H1 (cell line): ENCODE measurements at regions not wholly inside any gene's neighbourhood (a gene's known extent, or its start where the extent isn't known, plus 50 kb on each side); places are given as distances from the start of the nearest gene placed in this dataset.

Experiments used
- CTCF ChIA-PET: fragments of 300-600 bp; sonication (Branson Sonifier 250); formaldehyde crosslinking; loops from one replicate; lab custom pipeline; 2021; ENCODE audit not compliant: partially characterized antibody; lab: Charles Lee
- POLR2A ChIA-PET: fragments of 300-600 bp; sonication (Branson Sonifier 250); formaldehyde crosslinking; loops from one replicate; lab custom pipeline; 2021; ENCODE audit warnings: inconsistent platforms; ENCODE audit not compliant: partially characterized antibody; lab: Charles Lee
- DNase-seq, 2 experiments: peaks; one replicate each; pipeline versions ENCODE4 v3.0.0 to v3.0.0-alpha.2; 2010 to 2022; ENCODE audit warnings: low spot score in 2 of 2, low read depth in 1 of 2, mixed read lengths in 1 of 2
- FAIRE-seq: peaks from 2 replicates; lab custom pipeline; 2011; peaks lifted over from hg19 to GRCh38; lab: Jason Lieb, UNC
- H2AFZ ChIP-seq: 2 replicates; pipeline ENCODE4 v1.8.1; 2012; ENCODE audit warnings: low read length, inconsistent platforms
- H2AK5ac ChIP-seq: 2 replicates; pipeline ENCODE4 v1.6.1; 2013; ENCODE audit warnings: low read depth, low read length
- H2BK120ac ChIP-seq: replicated peaks from 2 replicates; pipeline ENCODE3; 2013; ENCODE audit warnings: low read depth, low read length, inconsistent platforms
- H2BK12ac ChIP-seq: 2 replicates; pipeline ENCODE4 v1.6.1; 2013; ENCODE audit warnings: low read depth, low read length
- H2BK15ac ChIP-seq: 2 replicates; pipeline ENCODE4 v1.6.1; 2013; ENCODE audit warnings: low read length
- H2BK20ac ChIP-seq: 2 replicates; pipeline ENCODE4 v1.6.1; 2013; ENCODE audit warnings: low read length
- H2BK5ac ChIP-seq: 2 replicates; pipeline ENCODE4 v1.6.1; 2013; ENCODE audit warnings: low read depth, low read length
- H3K14ac ChIP-seq: 2 replicates; pipeline ENCODE4 v1.6.1; 2013; ENCODE audit warnings: inconsistent platforms; ENCODE audit not compliant: insufficient read length
- H3K18ac ChIP-seq: 2 replicates; pipeline ENCODE4 v1.6.1; 2013; ENCODE audit warnings: low read length; ENCODE audit errors: extremely low read depth
- H3K23ac ChIP-seq: 2 replicates; pipeline ENCODE4 v1.6.1; 2013; ENCODE audit warnings: inconsistent platforms; ENCODE audit not compliant: insufficient read length
- H3K23me2 ChIP-seq: 2 replicates; pipeline ENCODE4 v1.6.1; 2013; ENCODE audit warnings: low read depth, low read length
- H3K27ac ChIP-seq: 2 replicates; pipeline ENCODE4 v1.6.1; 2011; ENCODE audit warnings: low read depth, low read length, inconsistent platforms
- H3K27me3 ChIP-seq, 4 experiments: replicated peaks in 1 of 4; 1 replicate in 1 of 4; 2 replicates in 3 of 4; pipeline versions ENCODE4 v1.6.1 to v1.8.1; 2011 to 2013; ENCODE audit warnings: low read length in 3 of 4, mild to moderate bottlenecking in 3 of 4, inconsistent platforms in 2 of 4, mixed read lengths in 2 of 4, moderate library complexity in 1 of 4; ENCODE audit not compliant: control insufficient read depth in 3 of 4, insufficient read depth in 3 of 4; ENCODE audit errors: extremely low read depth in 1 of 4
- H3K36me3 ChIP-seq, 4 experiments: 2 replicates each; pipeline versions ENCODE4 v1.6.1 to v1.8.1; 2011 to 2013; ENCODE audit warnings: mild to moderate bottlenecking in 4 of 4, low read length in 3 of 4, moderate library complexity in 2 of 4, control low read depth in 1 of 4, inconsistent platforms in 1 of 4; ENCODE audit not compliant: insufficient read depth in 4 of 4, control insufficient read depth in 2 of 4
- H3K4ac ChIP-seq: replicated peaks from 2 replicates; pipeline ENCODE3; 2013; ENCODE audit warnings: low read length, low read depth, mixed read lengths, inconsistent platforms; ENCODE audit not compliant: insufficient read length
- H3K4me1 ChIP-seq, 4 experiments: replicated peaks in 1 of 4; 1 replicate in 1 of 4; 2 replicates in 3 of 4; pipeline versions ENCODE4 v1.6.1 to v1.8.1; 2011 to 2013; ENCODE audit warnings: low read length in 3 of 4, inconsistent platforms in 2 of 4, mixed read lengths in 1 of 4; ENCODE audit not compliant: insufficient read depth in 4 of 4, control insufficient read depth in 3 of 4
- H3K4me2 ChIP-seq, 2 experiments: 2 replicates each; pipeline versions ENCODE4 v1.6.1 to v1.8.1; 2011 to 2013; ENCODE audit warnings: low read depth in 2 of 2, low read length in 2 of 2, control low read depth in 1 of 2, inconsistent platforms in 1 of 2, mild to moderate bottlenecking in 1 of 2; ENCODE audit not compliant: insufficient read depth in 1 of 2
- H3K4me3 ChIP-seq, 4 experiments: fragments of 200-600, 300-600 bp in 1 of 4; sonication (generic), shearing (Covaris generic), sonication (Bioruptor Twin) in 1 of 4; 2 replicates each; pipeline versions ENCODE4 v1.5.1 to v1.8.1; 2011 to 2016; ENCODE audit warnings: low read length in 4 of 4, low read depth in 3 of 4, control low read depth in 2 of 4, inconsistent platforms in 2 of 4, mild to moderate bottlenecking in 2 of 4, mixed read lengths in 1 of 4, moderate library complexity in 1 of 4; ENCODE audit not compliant: insufficient read depth in 2 of 4; ENCODE audit errors: extremely low read depth in 1 of 4
- H3K56ac ChIP-seq: replicated peaks from 2 replicates; pipeline ENCODE3; 2013; ENCODE audit warnings: low read depth, mild to moderate bottlenecking, mixed read lengths, low read length, inconsistent platforms; ENCODE audit not compliant: insufficient read length
- H3K79me1 ChIP-seq: 2 replicates; pipeline ENCODE4 v1.6.1; 2013; ENCODE audit warnings: low read depth, low read length, control low read depth
- H3K79me2 ChIP-seq, 2 experiments: 2 replicates each; pipeline versions ENCODE4 v1.6.1 to v1.8.1; 2012 to 2013; ENCODE audit warnings: low read length in 2 of 2, mild to moderate bottlenecking in 2 of 2, inconsistent platforms in 1 of 2; ENCODE audit not compliant: insufficient read depth in 2 of 2, control insufficient read depth in 1 of 2
- H3K9ac ChIP-seq, 4 experiments: replicated peaks in 1 of 4; 1 replicate in 1 of 4; 2 replicates in 3 of 4; pipeline versions ENCODE4 v1.6.1 to v1.8.1; 2011 to 2013; ENCODE audit warnings: low read depth in 3 of 4, low read length in 3 of 4, control low read depth in 2 of 4, mild to moderate bottlenecking in 2 of 4, moderate library complexity in 2 of 4, inconsistent platforms in 1 of 4; ENCODE audit errors: extremely low read depth in 1 of 4
- H3K9me3 ChIP-seq, 2 experiments: 2 replicates each; pipeline versions ENCODE4 v1.6.1 to v1.8.1; 2012 to 2013; ENCODE audit warnings: mild to moderate bottlenecking in 2 of 2, moderate library complexity in 2 of 2, control low read depth in 1 of 2, inconsistent platforms in 1 of 2, low read depth in 1 of 2, low read length in 1 of 2, mixed read lengths in 1 of 2; ENCODE audit not compliant: insufficient read depth in 2 of 2
- H4K20me1 ChIP-seq, 2 experiments: replicated peaks in 1 of 2; 2 replicates each; pipeline versions ENCODE3 to v1.8.1; 2011 to 2013; ENCODE audit warnings: inconsistent platforms in 2 of 2, low read length in 2 of 2, mild to moderate bottlenecking in 1 of 2; ENCODE audit not compliant: insufficient read depth in 2 of 2, control insufficient read depth in 1 of 2
- H4K5ac ChIP-seq: 2 replicates; pipeline ENCODE4 v1.6.1; 2013; ENCODE audit warnings: low read length, low read depth, mixed read lengths, inconsistent platforms; ENCODE audit not compliant: insufficient read length
- H4K8ac ChIP-seq: 2 replicates; pipeline ENCODE4 v1.8.0; 2013; ENCODE audit warnings: mild to moderate bottlenecking, moderate library complexity, low read length, inconsistent platforms; ENCODE audit not compliant: insufficient read depth; ENCODE audit errors: extremely low read depth
- H4K91ac ChIP-seq: replicated peaks from 2 replicates; pipeline ENCODE3; 2013; ENCODE audit warnings: low read length, mixed read lengths, inconsistent platforms; ENCODE audit not compliant: insufficient read length
- BRCA1 ChIP-seq: IDR thresholded peaks from 2 replicates; pipeline ENCODE4 v1.6.1; 2012; ENCODE audit warnings: low read depth, low read length, improper control_type of control experiment
- CHD2 ChIP-seq: IDR thresholded peaks from 2 replicates; pipeline ENCODE4 v1.6.1; 2012; ENCODE audit warnings: low read length, improper control_type of control experiment
- EZH2 ChIP-seq: fragments of 200-600 bp; sonication (generic); IDR thresholded peaks from 2 replicates; pipeline ENCODE4 v1.7.1; 2012; ENCODE audit warnings: low read depth, mild to moderate bottlenecking, moderate library complexity, low read length, inconsistent platforms; ENCODE audit not compliant: severe bottlenecking
- RAD21 ChIP-seq, 2 experiments: IDR thresholded peaks in 1 of 2; conservative IDR thresholded peaks in 1 of 2; 2 replicates each; pipeline ENCODE4 v1.6.1; 2011; ENCODE audit warnings: low read depth in 2 of 2, low read length in 2 of 2, improper control_type of control experiment in 1 of 2, inconsistent platforms in 1 of 2, mild to moderate bottlenecking in 1 of 2, moderate library complexity in 1 of 2
- RBBP5 ChIP-seq: IDR thresholded peaks from 2 replicates; pipeline ENCODE4 v1.7.1; 2012; ENCODE audit warnings: low read depth, mild to moderate bottlenecking, inconsistent platforms, low read length, moderate library complexity, borderline replicate concordance
- SP2 ChIP-seq: IDR thresholded peaks from 2 replicates; pipeline ENCODE4 v1.6.1; 2012; ENCODE audit warnings: mild to moderate bottlenecking, low read length, inconsistent platforms
- SUZ12 ChIP-seq: fragments of 200-600 bp; sonication (generic); IDR thresholded peaks from 2 replicates; pipeline ENCODE4 v1.6.1; 2012; ENCODE audit warnings: mild to moderate bottlenecking, inconsistent platforms, low read length, moderate library complexity, mixed read lengths
- WGBS, 2 experiments: shearing (Covaris generic) in 1 of 2; methylation state at CpG; one replicate each; pipeline versions ENCODE4 v1.1.6 to v1.1.7; 2013 to 2015; ENCODE audit warnings: low lambda C conversion rate in 2 of 2, mixed read lengths in 2 of 2, inconsistent platforms in 1 of 2, low coverage in 1 of 2, missing lambda C conversion rate in 1 of 2; ENCODE audit not compliant: insufficient replicate concordance in 2 of 2, insufficient coverage in 1 of 2, insufficient read length in 1 of 2; ENCODE audit errors: extremely low coverage in 1 of 2, missing lambda C conversion rate in 1 of 2; 5-methylcytosine and 5-hydroxymethylcytosine counted together

GRCh38 chr13:77817521-77817920 is 101.1 kb downstream of the EDNRB start:
- POLR2A ChIA-PET: no interaction called here
- TF ChIP-seq BRCA1 (no peak), EZH2 (no peak), RBBP5 (no peak), SUZ12 (no peak), SP2 (no peak), RAD21 (IDR thresholded peaks at IDR 0.05 in 1 of 2, conservative IDR thresholded peaks at IDR 0.05 in 1 of 2; ENCODE audit: low read depth in 2 of 2, low read length in 2 of 2) (no peak), CHD2 (no peak)
- TF ChIP-seq, all 59 proteins: peak for 0
- Histone ChIP-seq H3K79me1 (no peaks in the 10 kb centered on the region), H4K91ac (no peak overlapping the region), H3K23ac (no peak overlapping the region), H4K8ac (no peak overlapping the region), H2AK5ac (no peak overlapping the region), H3K4me1 (no peaks in the 10 kb centered on the region), H2BK12ac (no peak overlapping the region), H3K56ac (no peak overlapping the region), H4K20me1 (no peaks in the 10 kb centered on the region), H3K4me3 (no peak overlapping the region), H3K14ac (no peak overlapping the region), H3K27me3 (no peaks in the 10 kb centered on the region), H3K23me2 (no peaks in the 10 kb centered on the region), H3K9me3 (no peaks in the 10 kb centered on the region), H2BK15ac (no peak overlapping the region), H3K4me2 (no peak overlapping the region), H3K18ac (no peak overlapping the region), H3K9ac (no peak overlapping the region), H3K36me3 (no peaks in the 10 kb centered on the region), H2BK20ac (no peak overlapping the region), H3K79me2 (no peaks in the 10 kb centered on the region), H4K5ac (no peak overlapping the region), H2BK5ac (no peak overlapping the region), H3K27ac (no peak overlapping the region), H2AFZ (no peak overlapping the region), H2BK120ac (no peak overlapping the region), H3K4ac (no peak overlapping the region)
- WGBS, 2 experiments: 95% methylated on average over 2 of the region's 2 CpGs; no CpG with 5 or more reads in 1 of the 2 experiments
- no peak for FAIRE-seq
- no peak for DNase-seq
- CTCF ChIA-PET: interaction anchor here (1.5 kb wide), 1 partner anchor 9 kb away, joined by 3 read pairs; no protein-coding TSS in a partner anchor
